B cell (primary cell): ENCODE measurements at regions not wholly inside any gene's neighbourhood (a gene's known extent, or its start where the extent isn't known, plus 50 kb on each side); places are given as distances from the start of the nearest gene placed in this dataset.

ENCODE experiments used
- CTCF ChIP-seq: fragments of 200-600 bp; IDR thresholded peaks from one replicate; pipeline ENCODE4 v1.8.0; 2022; ENCODE audit warnings: antibody characterized with exemption, mild to moderate bottlenecking
- EZH2 ChIP-seq: IDR thresholded peaks from 2 replicates; pipeline ENCODE4 v1.6.1; 2012; ENCODE audit warnings: borderline replicate concordance, low read depth, mild to moderate bottlenecking, moderate library complexity, low read length; ENCODE audit not compliant: insufficient read depth, poor library complexity, severe bottlenecking

- TF ChIP-seq EZH2 (no peak), CTCF (no peak)
Measured at GRCh38 chr11:122412581-122412980, 242.9 kb upstream of the UBASH3B start.
